ENCODE measurements at regions not wholly inside any gene's neighbourhood (a gene's known extent, or its start where the extent isn't known, plus 50 kb on each side); places are given as distances from the start of the nearest gene placed in this dataset.

- H3K27ac ChIP-seq (ENCODE audit: low read depth, low read length) = no peak overlapping the region
- H3K36me3 Mint-ChIP-seq = peaks cover 0 to 2% (median 0%) of the 10 kb centered on the region in 3 donors
- CTCF ChIA-PET = no interaction called here
- no peak overlapping the region for H3K4me3 ChIP-seq (ENCODE audit: low read length)
- no peaks in the 10 kb centered on the region for H3K36me3 ChIP-seq (ENCODE audit: insufficient read depth, low read length)
- no peak for DNase-seq
- no peak overlapping the region for H3K4me3 Mint-ChIP-seq
- H3K9me3 Mint-ChIP-seq = peaks cover 36 to 47% (median 42%) of the 10 kb centered on the region in 5 donors
- H3K4me1 Mint-ChIP-seq = no peaks in the 10 kb centered on the region
- no peaks in the 10 kb centered on the region for H3K27me3 Mint-ChIP-seq
- H3K27ac Mint-ChIP-seq = no peak overlapping the region
- no peaks in the 10 kb centered on the region for H3K27me3 ChIP-seq (ENCODE audit: insufficient read depth, low read length, poor library complexity, severe bottlenecking)
- H3K9me3 ChIP-seq (ENCODE audit: low read length) = peaks cover 13% of the 10 kb centered on the region
- H3K4me1 ChIP-seq (ENCODE audit: insufficient read depth, low read length) = no peaks in the 10 kb centered on the region
- POLR2A ChIA-PET = no interaction called here
Measured at GRCh38 chr6:119921491-119922010, 572.0 kb upstream of the MAN1A1 start.

GRCh38 chr6:119917186-119917585 is 567.6 kb upstream of the MAN1A1 start:
- Histone ChIP-seq H3K4me1 (ENCODE audit: insufficient read depth, low read length) (no peaks in the 10 kb centered on the region), H3K36me3 (ENCODE audit: insufficient read depth, low read length) (no peaks in the 10 kb centered on the region), H3K27me3 (ENCODE audit: insufficient read depth, low read length, poor library complexity, severe bottlenecking) (no peaks in the 10 kb centered on the region), H3K4me3 (ENCODE audit: low read length) (no peak overlapping the region), H3K9me3 (ENCODE audit: low read length) (no peaks in the 10 kb centered on the region), H3K27ac (ENCODE audit: low read depth, low read length) (no peak overlapping the region)
- H3K27me3 Mint-ChIP-seq = no peaks in the 10 kb centered on the region
- CTCF ChIA-PET = no interaction called here
- no peak overlapping the region for H3K27ac Mint-ChIP-seq
- no peak for DNase-seq
- H3K9me3 Mint-ChIP-seq = peaks cover 7 to 14% (median 12%) of the 10 kb centered on the region in 5 donors
- no peaks in the 10 kb centered on the region for H3K36me3 Mint-ChIP-seq
- POLR2A ChIA-PET = no interaction called here
- H3K4me1 Mint-ChIP-seq = no peaks in the 10 kb centered on the region
- H3K4me3 Mint-ChIP-seq = no peak overlapping the region

- Histone ChIP-seq H3K9me3 (ENCODE audit: low read length) (no peaks in the 10 kb centered on the region), H3K27ac (ENCODE audit: low read depth, low read length) (no peak overlapping the region), H3K4me3 (ENCODE audit: low read length) (no peak overlapping the region), H3K27me3 (ENCODE audit: insufficient read depth, low read length, poor library complexity, severe bottlenecking) (no peaks in the 10 kb centered on the region), H3K36me3 (ENCODE audit: insufficient read depth, low read length) (no peaks in the 10 kb centered on the region), H3K4me1 (ENCODE audit: insufficient read depth, low read length) (no peaks in the 10 kb centered on the region)
- Mint-ChIP-seq H3K4me1 (no peaks in the 10 kb centered on the region), H3K27me3 (no peaks in the 10 kb centered on the region), H3K27ac (no peak overlapping the region), H3K4me3 (no peak overlapping the region), H3K36me3 (no peaks in the 10 kb centered on the region), H3K9me3 (peaks cover 0 to 5% (median 4%) of the 10 kb centered on the region in 5 donors)
- DNase-seq = no peak
- ChIA-PET CTCF (no interaction called here), POLR2A (no interaction called here)
Measured at GRCh38 chr6:119915971-119916370, 566.4 kb upstream of the MAN1A1 start.

- H3K27ac ChIP-seq (ENCODE audit: low read depth, low read length) = no peak overlapping the region
- H3K9me3 ChIP-seq (ENCODE audit: low read length) = no peaks in the 10 kb centered on the region
- peaks cover 0 to 2% of the 10 kb centered on the region in 2 donors for H3K27me3 Mint-ChIP-seq
- no peaks in the 10 kb centered on the region for H3K9me3 Mint-ChIP-seq
- H3K27ac Mint-ChIP-seq = no peak overlapping the region
- no peak overlapping the region for H3K4me3 Mint-ChIP-seq
- no peaks in the 10 kb centered on the region for H3K4me1 ChIP-seq (ENCODE audit: insufficient read depth, low read length)
- no peaks in the 10 kb centered on the region for H3K27me3 ChIP-seq (ENCODE audit: insufficient read depth, low read length, poor library complexity, severe bottlenecking)
- H3K4me1 Mint-ChIP-seq = no peaks in the 10 kb centered on the region
- no peak for DNase-seq
- H3K36me3 ChIP-seq (ENCODE audit: insufficient read depth, low read length) = no peaks in the 10 kb centered on the region
- POLR2A ChIA-PET = no interaction called here
- CTCF ChIA-PET = no interaction called here
- H3K4me3 ChIP-seq (ENCODE audit: low read length) = no peak overlapping the region
- H3K36me3 Mint-ChIP-seq = no peaks in the 10 kb centered on the region
Measured at GRCh38 chr6:119908157-119908556, 558.6 kb upstream of the MAN1A1 start.

- Histone ChIP-seq H3K4me1 (ENCODE audit: insufficient read depth, low read length) (no peaks in the 10 kb centered on the region), H3K9me3 (ENCODE audit: low read length) (no peaks in the 10 kb centered on the region), H3K27me3 (ENCODE audit: insufficient read depth, low read length, poor library complexity, severe bottlenecking) (no peaks in the 10 kb centered on the region), H3K36me3 (ENCODE audit: insufficient read depth, low read length) (no peaks in the 10 kb centered on the region), H3K27ac (ENCODE audit: low read depth, low read length) (no peak overlapping the region), H3K4me3 (ENCODE audit: low read length) (no peak overlapping the region)
- Mint-ChIP-seq H3K27me3 (no peaks in the 10 kb centered on the region), H3K9me3 (no peaks in the 10 kb centered on the region), H3K4me1 (no peaks in the 10 kb centered on the region), H3K4me3 (no peak overlapping the region), H3K27ac (no peak overlapping the region), H3K36me3 (no peaks in the 10 kb centered on the region)
- ChIA-PET CTCF (no interaction called here), POLR2A (no interaction called here)
- DNase-seq = no peak
Measured at GRCh38 chr6:119902681-119903080, 553.1 kb upstream of the MAN1A1 start.

GRCh38 chr6:119896806-119897205 is 547.2 kb upstream of the MAN1A1 start:
- no peaks in the 10 kb centered on the region for H3K36me3 Mint-ChIP-seq

GRCh38 chr6:119895626-119896025 is 546.1 kb upstream of the MAN1A1 start:
- no peaks in the 10 kb centered on the region for H3K9me3 ChIP-seq (ENCODE audit: low read length)
- H3K4me1 ChIP-seq (ENCODE audit: insufficient read depth, low read length) = no peaks in the 10 kb centered on the region
- no peak overlapping the region for H3K4me3 ChIP-seq (ENCODE audit: low read length)
- no peaks in the 10 kb centered on the region for H3K4me1 Mint-ChIP-seq
- H3K27me3 Mint-ChIP-seq = no peaks in the 10 kb centered on the region
- H3K36me3 Mint-ChIP-seq = no peaks in the 10 kb centered on the region
- H3K27me3 ChIP-seq (ENCODE audit: insufficient read depth, low read length, poor library complexity, severe bottlenecking) = no peaks in the 10 kb centered on the region
- no peaks in the 10 kb centered on the region for H3K9me3 Mint-ChIP-seq
- no peak overlapping the region for H3K27ac Mint-ChIP-seq
- DNase-seq = no peak
- H3K36me3 ChIP-seq (ENCODE audit: insufficient read depth, low read length) = no peaks in the 10 kb centered on the region
- H3K27ac ChIP-seq (ENCODE audit: low read depth, low read length) = no peak overlapping the region
- H3K4me3 Mint-ChIP-seq = no peak overlapping the region
- ChIA-PET CTCF (no interaction called here), POLR2A (no interaction called here)

More at GRCh38 chr6:119896806-119897205, 547.2 kb upstream of the MAN1A1 start:
- H3K4me1 ChIP-seq (ENCODE audit: insufficient read depth, low read length) = no peaks in the 10 kb centered on the region
- H3K9me3 Mint-ChIP-seq = no peaks in the 10 kb centered on the region
- no peak overlapping the region for H3K4me3 ChIP-seq (ENCODE audit: low read length)
- no peaks in the 10 kb centered on the region for H3K27me3 ChIP-seq (ENCODE audit: insufficient read depth, low read length, poor library complexity, severe bottlenecking)
- H3K27me3 Mint-ChIP-seq = no peaks in the 10 kb centered on the region
- no peak for DNase-seq
- H3K4me1 Mint-ChIP-seq = no peaks in the 10 kb centered on the region
- no peaks in the 10 kb centered on the region for H3K9me3 ChIP-seq (ENCODE audit: low read length)
- no peak overlapping the region for H3K4me3 Mint-ChIP-seq
- no peak overlapping the region for H3K27ac ChIP-seq (ENCODE audit: low read depth, low read length)
- no peak overlapping the region for H3K27ac Mint-ChIP-seq
- ChIA-PET CTCF (no interaction called here), POLR2A (no interaction called here)
- no peaks in the 10 kb centered on the region for H3K36me3 ChIP-seq (ENCODE audit: insufficient read depth, low read length)

GRCh38 chr6:119894811-119895210 is 545.2 kb upstream of the MAN1A1 start:
- ChIA-PET CTCF (no interaction called here), POLR2A (no interaction called here)
- no peaks in the 10 kb centered on the region for H3K27me3 ChIP-seq (ENCODE audit: insufficient read depth, low read length, poor library complexity, severe bottlenecking)
- Mint-ChIP-seq H3K27ac (no peak overlapping the region), H3K27me3 (no peaks in the 10 kb centered on the region), H3K36me3 (no peaks in the 10 kb centered on the region), H3K9me3 (no peaks in the 10 kb centered on the region), H3K4me3 (no peak overlapping the region), H3K4me1 (no peaks in the 10 kb centered on the region)
- no peaks in the 10 kb centered on the region for H3K4me1 ChIP-seq (ENCODE audit: insufficient read depth, low read length)
- no peak overlapping the region for H3K4me3 ChIP-seq (ENCODE audit: low read length)
- H3K27ac ChIP-seq (ENCODE audit: low read depth, low read length) = no peak overlapping the region
- H3K36me3 ChIP-seq (ENCODE audit: insufficient read depth, low read length) = no peaks in the 10 kb centered on the region
- no peak for DNase-seq
- H3K9me3 ChIP-seq (ENCODE audit: low read length) = no peaks in the 10 kb centered on the region

GRCh38 chr6:119891644-119892043 is 542.1 kb upstream of the MAN1A1 start:
- no peaks in the 10 kb centered on the region for H3K36me3 ChIP-seq (ENCODE audit: insufficient read depth, low read length)
- H3K27ac ChIP-seq (ENCODE audit: low read depth, low read length) = no peak overlapping the region
- H3K9me3 Mint-ChIP-seq = no peaks in the 10 kb centered on the region
- POLR2A ChIA-PET = no interaction called here
- H3K27ac Mint-ChIP-seq = no peak overlapping the region
- H3K4me1 Mint-ChIP-seq = no peaks in the 10 kb centered on the region
- DNase-seq = no peak
- H3K9me3 ChIP-seq (ENCODE audit: low read length) = no peaks in the 10 kb centered on the region
- no peaks in the 10 kb centered on the region for H3K4me1 ChIP-seq (ENCODE audit: insufficient read depth, low read length)
- H3K27me3 ChIP-seq (ENCODE audit: insufficient read depth, low read length, poor library complexity, severe bottlenecking) = no peaks in the 10 kb centered on the region
- no peak overlapping the region for H3K4me3 ChIP-seq (ENCODE audit: low read length)
- H3K4me3 Mint-ChIP-seq = no peak overlapping the region
- peaks cover 0 to 4% of the 10 kb centered on the region in 2 donors for H3K27me3 Mint-ChIP-seq
- H3K36me3 Mint-ChIP-seq = no peaks in the 10 kb centered on the region
- CTCF ChIA-PET = no interaction called here

Data from CD8-positive, alpha-beta memory T cell (primary cell).